ENCODE measurements at regions not wholly inside any gene's neighbourhood (a gene's known extent, or its start where the extent isn't known, plus 50 kb on each side); places are given as distances from the start of the nearest gene placed in this dataset.

DNA sequence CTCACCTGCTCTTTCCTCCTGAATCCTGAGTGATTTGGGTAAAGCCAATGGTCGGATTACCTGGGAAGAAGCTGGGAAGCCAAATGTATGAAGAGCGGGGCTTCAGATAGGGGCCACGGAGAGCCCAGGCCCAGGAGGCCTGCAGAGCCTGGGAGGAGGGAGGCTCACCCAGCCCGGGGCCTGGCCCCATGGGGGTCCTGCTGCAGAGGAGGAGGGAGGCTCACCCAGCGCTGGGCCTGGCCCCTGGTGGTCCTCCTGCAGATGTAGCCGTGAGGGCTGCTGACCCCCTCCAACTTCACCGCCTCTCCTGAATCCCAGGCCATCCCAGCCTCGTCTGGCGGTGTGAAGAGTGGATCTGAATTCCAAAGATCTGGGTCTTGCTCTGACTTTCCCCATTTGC lies 368.4 kb downstream of the THBS2 start:
- H3K9me3 Mint-ChIP-seq: no peaks in the 10 kb centered on the region
- H3K27ac Mint-ChIP-seq: no peak overlapping the region
- no peak for DNase-seq
- peaks cover 7% of the 10 kb centered on the region for H3K4me1 Mint-ChIP-seq
- H3K27me3 Mint-ChIP-seq: peaks cover 3% of the 10 kb centered on the region
- ChIA-PET POLR2A (no interaction called here), CTCF (no interaction called here)
- ATAC-seq (ENCODE audit: low read depth): no peak
- TF ChIP-seq, protein P1, sequence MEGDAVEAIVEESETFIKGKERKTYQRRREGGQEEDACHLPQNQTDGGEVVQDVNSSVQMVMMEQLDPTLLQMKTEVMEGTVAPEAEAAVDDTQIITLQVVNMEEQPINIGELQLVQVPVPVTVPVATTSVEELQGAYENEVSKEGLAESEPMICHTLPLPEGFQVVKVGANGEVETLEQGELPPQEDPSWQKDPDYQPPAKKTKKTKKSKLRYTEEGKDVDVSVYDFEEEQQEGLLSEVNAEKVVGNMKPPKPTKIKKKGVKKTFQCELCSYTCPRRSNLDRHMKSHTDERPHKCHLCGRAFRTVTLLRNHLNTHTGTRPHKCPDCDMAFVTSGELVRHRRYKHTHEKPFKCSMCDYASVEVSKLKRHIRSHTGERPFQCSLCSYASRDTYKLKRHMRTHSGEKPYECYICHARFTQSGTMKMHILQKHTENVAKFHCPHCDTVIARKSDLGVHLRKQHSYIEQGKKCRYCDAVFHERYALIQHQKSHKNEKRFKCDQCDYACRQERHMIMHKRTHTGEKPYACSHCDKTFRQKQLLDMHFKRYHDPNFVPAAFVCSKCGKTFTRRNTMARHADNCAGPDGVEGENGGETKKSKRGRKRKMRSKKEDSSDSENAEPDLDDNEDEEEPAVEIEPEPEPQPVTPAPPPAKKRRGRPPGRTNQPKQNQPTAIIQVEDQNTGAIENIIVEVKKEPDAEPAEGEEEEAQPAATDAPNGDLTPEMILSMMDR (IDR thresholded peaks at IDR 0.05): no peak
- H3K36me3 Mint-ChIP-seq (ENCODE audit: low read depth): no peaks in the 10 kb centered on the region
- intact Hi-C loops (cut with micrococcal nuclease): no loop called here
- H3K4me3 Mint-ChIP-seq: no peak overlapping the region

DNA sequence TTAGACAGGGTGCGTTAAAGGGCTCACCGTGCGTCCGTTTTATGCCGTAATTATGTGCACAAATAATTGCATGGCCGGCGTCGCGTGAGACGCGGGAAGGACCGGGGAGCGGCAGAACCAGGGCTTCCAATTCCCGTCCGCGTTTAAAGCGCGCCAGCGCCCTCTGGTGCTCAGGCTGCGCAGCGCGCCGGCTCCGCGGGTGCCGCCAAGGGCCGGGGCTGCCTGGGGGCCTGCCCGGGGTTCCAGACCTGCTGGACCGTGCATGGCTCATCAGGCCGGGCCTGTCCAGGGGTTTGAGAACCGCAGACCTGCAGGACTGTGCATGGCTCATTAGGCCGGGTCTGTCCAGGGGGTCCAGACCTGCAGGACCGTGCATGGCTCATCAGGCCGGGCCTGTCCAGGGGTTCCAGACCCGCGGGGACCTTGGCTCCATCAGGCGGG lies 369.0 kb downstream of the THBS2 start:
- Mint-ChIP-seq H3K27ac (peak overlapping the region; percentile 66), H3K4me3 (peak overlapping the region; percentile 84), H3K36me3 (ENCODE audit: low read depth) (no peaks in the 10 kb centered on the region), H3K9me3 (no peaks in the 10 kb centered on the region), H3K4me1 (peaks cover 7% of the 10 kb centered on the region), H3K27me3 (peaks cover 3% of the 10 kb centered on the region)
- DNase-seq (peak; percentile 65), ATAC-seq (ENCODE audit: low read depth) (peak; percentile 86)
- POLR2A ChIA-PET: no interaction called here
- CTCF ChIA-PET: no interaction called here
- intact Hi-C loops (cut with micrococcal nuclease): loop anchor here (5.0 kb wide), 1 partner anchor 1667 kb away; no protein-coding TSS in a partner anchor
- TF ChIP-seq, protein P1 (IDR thresholded peaks at IDR 0.05): peak; percentile 41

DNA sequence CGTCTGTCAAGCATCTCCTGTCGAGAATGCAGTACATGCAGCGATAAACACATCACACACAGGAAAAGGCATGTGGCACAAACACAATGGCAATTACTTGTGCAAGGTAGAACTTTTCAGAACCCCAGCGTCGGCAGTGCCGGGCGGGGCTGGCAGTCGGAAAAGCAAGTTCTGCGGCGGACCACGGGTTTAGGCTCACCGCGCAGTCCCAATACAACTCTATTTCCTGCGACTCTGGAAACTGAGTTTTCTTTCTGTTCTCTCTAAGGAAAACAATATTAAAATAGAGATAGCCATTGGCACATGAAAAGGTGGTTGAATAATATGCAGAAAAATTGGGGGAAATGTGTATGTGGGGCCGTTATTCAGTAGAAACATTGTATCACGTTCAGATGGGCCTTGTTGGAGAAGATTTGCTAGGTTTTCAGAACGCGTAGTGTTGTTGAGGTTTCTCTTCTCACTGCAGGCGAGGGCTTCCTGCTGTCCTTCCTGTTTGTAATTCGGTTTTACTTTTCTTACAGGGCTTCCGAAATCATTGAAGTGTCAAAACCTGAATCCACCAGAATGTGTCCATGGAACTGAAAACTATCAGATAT lies 369.5 kb downstream of the THBS2 start:
- TF ChIP-seq, protein P1 (IDR thresholded peaks at IDR 0.05): no peak
- intact Hi-C loops (cut with micrococcal nuclease): loop anchor here (5.0 kb wide), 1 partner anchor 1667 kb away; no protein-coding TSS in a partner anchor
- Mint-ChIP-seq H3K4me3 (peak overlapping the region; percentile 84), H3K4me1 (peaks cover 7% of the 10 kb centered on the region), H3K27ac (peak overlapping the region; percentile 66), H3K27me3 (peaks cover 3% of the 10 kb centered on the region), H3K9me3 (no peaks in the 10 kb centered on the region), H3K36me3 (ENCODE audit: low read depth) (no peaks in the 10 kb centered on the region)
- ATAC-seq (ENCODE audit: low read depth) (peak; percentile 34), DNase-seq (no peak)
- POLR2A ChIA-PET: no interaction called here
- CTCF ChIA-PET: no interaction called here

DNA sequence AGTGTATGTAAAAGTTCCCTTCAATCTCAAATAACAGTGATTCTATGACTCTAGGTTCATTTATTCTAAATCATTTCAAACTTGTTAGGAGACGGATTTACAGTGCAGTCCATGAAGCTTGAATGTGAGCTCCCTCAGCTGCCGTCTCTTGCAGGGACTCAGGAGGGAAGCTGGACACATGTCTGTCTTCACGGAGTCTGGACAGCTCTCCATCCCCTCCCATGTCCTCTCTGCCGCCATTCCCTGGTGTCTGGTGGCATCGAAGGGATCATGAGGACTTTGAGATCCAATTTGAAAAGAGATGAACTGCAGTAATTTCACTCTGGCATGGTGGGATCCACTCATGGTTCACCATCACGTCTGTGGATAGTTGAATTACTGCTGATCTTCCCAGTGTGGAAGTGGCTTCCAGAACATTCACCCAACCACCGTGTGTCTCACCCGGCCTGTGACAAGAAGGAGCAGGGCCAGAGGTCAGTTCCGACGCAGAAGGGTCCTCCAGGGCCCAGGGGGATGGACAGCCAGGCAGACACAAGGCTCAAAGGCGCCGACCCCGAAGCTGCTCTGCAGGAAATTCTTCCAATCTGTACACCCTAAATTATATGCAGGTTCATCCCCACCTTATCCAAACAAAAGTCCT lies 370.1 kb downstream of the THBS2 start:
- no peak for ATAC-seq (ENCODE audit: low read depth)
- H3K27ac Mint-ChIP-seq: no peak overlapping the region
- H3K27me3 Mint-ChIP-seq: peaks cover 3% of the 10 kb centered on the region
- DNase-seq: no peak
- no peaks in the 10 kb centered on the region for H3K9me3 Mint-ChIP-seq
- TF ChIP-seq, protein P1 (IDR thresholded peaks at IDR 0.05): no peak
- POLR2A ChIA-PET: no interaction called here
- no peak overlapping the region for H3K4me3 Mint-ChIP-seq
- CTCF ChIA-PET: no interaction called here
- no peaks in the 10 kb centered on the region for H3K36me3 Mint-ChIP-seq (ENCODE audit: low read depth)
- intact Hi-C loops (cut with micrococcal nuclease): loop anchor here (5.0 kb wide), 1 partner anchor 1666 kb away; no protein-coding TSS in a partner anchor
- H3K4me1 Mint-ChIP-seq: peaks cover 7% of the 10 kb centered on the region

DNA sequence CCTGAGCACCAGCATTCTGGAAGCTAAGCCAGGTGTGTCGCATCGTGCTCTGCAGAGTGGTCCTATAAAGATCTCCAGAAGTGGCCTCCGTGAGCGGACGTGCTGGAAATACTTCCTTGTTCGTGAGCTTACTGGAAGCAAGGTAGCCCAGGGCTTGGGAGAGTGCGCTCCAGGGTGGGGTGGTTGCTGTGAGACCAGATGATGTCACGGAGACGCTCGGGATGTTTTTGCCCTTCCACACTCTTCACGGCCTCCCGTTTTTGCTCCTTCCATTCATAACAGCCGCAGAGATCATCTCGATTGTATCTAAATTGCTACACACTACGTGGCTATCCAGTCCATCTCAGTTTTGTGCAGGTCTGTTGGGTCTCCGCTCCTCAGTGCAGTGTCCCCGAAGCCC lies 373.4 kb downstream of the THBS2 start:
- DNase-seq: no peak
- ChIA-PET CTCF (interaction anchor here (1.8 kb wide), 1 partner anchor 13 kb away, joined by 5 read pairs; no protein-coding TSS in a partner anchor), POLR2A (no interaction called here)
- Mint-ChIP-seq H3K4me1 (peaks cover 7% of the 10 kb centered on the region), H3K9me3 (no peaks in the 10 kb centered on the region), H3K4me3 (no peak overlapping the region), H3K27ac (no peak overlapping the region), H3K36me3 (ENCODE audit: low read depth) (no peaks in the 10 kb centered on the region), H3K27me3 (peaks cover 3% of the 10 kb centered on the region)
- ATAC-seq (ENCODE audit: low read depth): no peak
- intact Hi-C loops (cut with micrococcal nuclease): loop anchor here (5.0 kb wide), 1 partner anchor 1663 kb away; no protein-coding TSS in a partner anchor
- TF ChIP-seq, protein P1 (IDR thresholded peaks at IDR 0.05): no peak
